ENCODE measurements at regions not wholly inside any gene's neighbourhood (a gene's known extent, or its start where the extent isn't known, plus 50 kb on each side); places are given as distances from the start of the nearest gene placed in this dataset.

DNA sequence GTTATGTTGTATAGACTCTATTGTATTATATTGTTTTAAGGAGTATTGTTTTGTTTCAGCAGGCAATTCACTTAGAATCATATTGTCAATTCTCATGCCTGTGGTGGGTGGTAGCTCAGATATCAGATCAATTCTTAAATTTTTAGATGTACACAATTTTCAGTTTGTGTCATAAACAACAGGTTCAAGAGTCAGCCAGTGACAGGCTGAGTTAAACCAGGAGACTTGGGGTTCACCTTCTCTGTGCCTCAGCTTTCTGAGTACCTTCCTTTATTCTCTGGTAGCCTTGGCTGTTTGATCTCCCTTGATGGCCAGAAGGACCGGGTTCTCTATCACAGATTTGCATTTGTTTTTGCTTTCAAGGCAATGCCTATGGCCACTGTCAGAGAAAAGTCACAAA is 199.9 kb upstream of the KCNMB2 start:
- TF ChIP-seq, protein P1, sequence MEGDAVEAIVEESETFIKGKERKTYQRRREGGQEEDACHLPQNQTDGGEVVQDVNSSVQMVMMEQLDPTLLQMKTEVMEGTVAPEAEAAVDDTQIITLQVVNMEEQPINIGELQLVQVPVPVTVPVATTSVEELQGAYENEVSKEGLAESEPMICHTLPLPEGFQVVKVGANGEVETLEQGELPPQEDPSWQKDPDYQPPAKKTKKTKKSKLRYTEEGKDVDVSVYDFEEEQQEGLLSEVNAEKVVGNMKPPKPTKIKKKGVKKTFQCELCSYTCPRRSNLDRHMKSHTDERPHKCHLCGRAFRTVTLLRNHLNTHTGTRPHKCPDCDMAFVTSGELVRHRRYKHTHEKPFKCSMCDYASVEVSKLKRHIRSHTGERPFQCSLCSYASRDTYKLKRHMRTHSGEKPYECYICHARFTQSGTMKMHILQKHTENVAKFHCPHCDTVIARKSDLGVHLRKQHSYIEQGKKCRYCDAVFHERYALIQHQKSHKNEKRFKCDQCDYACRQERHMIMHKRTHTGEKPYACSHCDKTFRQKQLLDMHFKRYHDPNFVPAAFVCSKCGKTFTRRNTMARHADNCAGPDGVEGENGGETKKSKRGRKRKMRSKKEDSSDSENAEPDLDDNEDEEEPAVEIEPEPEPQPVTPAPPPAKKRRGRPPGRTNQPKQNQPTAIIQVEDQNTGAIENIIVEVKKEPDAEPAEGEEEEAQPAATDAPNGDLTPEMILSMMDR (IDR thresholded peaks at IDR 0.05) = no peak
- Histone ChIP-seq H3K4me1 (no peaks in the 10 kb centered on the region), H3K27me3 (no peaks in the 10 kb centered on the region), H3K36me3 (no peaks in the 10 kb centered on the region), H3K9me3 (no peaks in the 10 kb centered on the region), H3K4me3 (no peak overlapping the region), H3K27ac (no peak overlapping the region)
- no peak for ATAC-seq
- intact Hi-C loops (cut with DNase I) = no loop called here
- DNase-seq = no peak

DNA sequence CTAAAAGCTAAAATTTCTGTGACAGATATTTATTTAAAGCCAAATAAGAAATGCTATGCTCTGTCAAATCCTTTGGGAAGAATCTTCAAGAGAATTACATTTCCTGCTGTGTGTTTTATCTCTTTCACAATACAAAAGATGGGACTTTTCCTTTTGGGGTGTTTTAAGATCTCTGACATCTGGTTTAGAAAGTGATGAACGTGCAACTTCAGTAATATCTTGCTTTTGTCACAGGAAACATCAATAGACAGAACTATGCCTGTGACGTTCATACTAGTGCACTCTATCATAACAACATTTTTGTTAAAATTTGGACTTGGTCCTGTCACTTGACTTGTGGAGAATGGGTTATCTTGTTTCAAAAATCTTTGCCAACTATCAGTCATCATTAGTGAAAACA is 195.7 kb upstream of the KCNMB2 start:
- TF ChIP-seq, protein P1 (IDR thresholded peaks at IDR 0.05) = no peak
- no peaks in the 10 kb centered on the region for H3K9me3 ChIP-seq
- H3K27ac ChIP-seq = no peak overlapping the region
- no peaks in the 10 kb centered on the region for H3K27me3 ChIP-seq
- DNase-seq (no peak), ATAC-seq (no peak)
- no peak overlapping the region for H3K4me3 ChIP-seq
- H3K4me1 ChIP-seq = no peaks in the 10 kb centered on the region
- H3K36me3 ChIP-seq = no peaks in the 10 kb centered on the region
- intact Hi-C loops (cut with DNase I) = no loop called here

DNA sequence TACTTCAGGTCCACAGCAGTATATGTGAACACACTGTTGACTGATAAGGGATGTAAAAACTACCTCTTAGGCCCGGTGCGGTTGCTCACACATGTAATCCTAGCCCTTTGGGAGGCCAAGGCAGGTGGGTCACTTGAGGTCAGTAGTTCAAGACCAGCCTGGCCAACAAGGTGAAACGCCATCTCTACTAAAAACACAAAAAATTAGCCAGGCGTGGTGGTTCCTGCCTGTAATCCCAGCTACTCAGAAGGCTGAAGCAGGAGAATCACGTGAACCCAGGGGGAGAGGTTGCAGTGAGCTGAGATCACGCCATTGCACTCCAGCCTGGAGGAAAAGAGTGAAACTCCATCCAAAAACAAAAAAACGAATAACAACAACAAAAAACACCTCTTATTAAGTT is 194.6 kb upstream of the KCNMB2 start:
- no peaks in the 10 kb centered on the region for H3K9me3 ChIP-seq
- H3K4me3 ChIP-seq = no peak overlapping the region
- TF ChIP-seq, protein P1 (IDR thresholded peaks at IDR 0.05) = no peak
- no peak overlapping the region for H3K27ac ChIP-seq
- DNase-seq = no peak
- intact Hi-C loops (cut with DNase I) = no loop called here
- no peaks in the 10 kb centered on the region for H3K27me3 ChIP-seq
- no peak for ATAC-seq
- no peaks in the 10 kb centered on the region for H3K4me1 ChIP-seq
- no peaks in the 10 kb centered on the region for H3K36me3 ChIP-seq

DNA sequence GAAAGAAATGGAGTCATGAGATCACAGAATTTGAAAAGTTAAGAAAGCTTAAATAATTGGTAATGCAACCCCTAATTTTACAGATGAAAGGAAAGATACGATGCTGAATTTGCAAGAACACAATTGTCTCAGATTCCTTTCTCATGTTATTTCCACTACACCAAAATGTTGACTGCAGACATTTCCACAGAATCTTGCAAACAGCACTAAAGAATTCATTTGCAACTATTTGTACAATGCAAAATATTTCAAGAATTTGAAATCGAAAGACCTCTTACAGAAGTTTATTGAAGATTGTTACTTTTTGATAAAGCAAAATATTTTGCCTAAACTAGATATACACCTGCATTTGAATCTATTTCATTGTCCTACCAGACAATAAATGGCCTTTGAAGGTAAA is 194.1 kb upstream of the KCNMB2 start:
- H3K9me3 ChIP-seq = no peaks in the 10 kb centered on the region
- H3K27ac ChIP-seq = no peak overlapping the region
- TF ChIP-seq, protein P1 (IDR thresholded peaks at IDR 0.05) = no peak
- H3K36me3 ChIP-seq = no peaks in the 10 kb centered on the region
- no peaks in the 10 kb centered on the region for H3K27me3 ChIP-seq
- ATAC-seq (no peak), DNase-seq (no peak)
- H3K4me3 ChIP-seq = no peak overlapping the region
- intact Hi-C loops (cut with DNase I) = no loop called here
- H3K4me1 ChIP-seq = no peaks in the 10 kb centered on the region

DNA sequence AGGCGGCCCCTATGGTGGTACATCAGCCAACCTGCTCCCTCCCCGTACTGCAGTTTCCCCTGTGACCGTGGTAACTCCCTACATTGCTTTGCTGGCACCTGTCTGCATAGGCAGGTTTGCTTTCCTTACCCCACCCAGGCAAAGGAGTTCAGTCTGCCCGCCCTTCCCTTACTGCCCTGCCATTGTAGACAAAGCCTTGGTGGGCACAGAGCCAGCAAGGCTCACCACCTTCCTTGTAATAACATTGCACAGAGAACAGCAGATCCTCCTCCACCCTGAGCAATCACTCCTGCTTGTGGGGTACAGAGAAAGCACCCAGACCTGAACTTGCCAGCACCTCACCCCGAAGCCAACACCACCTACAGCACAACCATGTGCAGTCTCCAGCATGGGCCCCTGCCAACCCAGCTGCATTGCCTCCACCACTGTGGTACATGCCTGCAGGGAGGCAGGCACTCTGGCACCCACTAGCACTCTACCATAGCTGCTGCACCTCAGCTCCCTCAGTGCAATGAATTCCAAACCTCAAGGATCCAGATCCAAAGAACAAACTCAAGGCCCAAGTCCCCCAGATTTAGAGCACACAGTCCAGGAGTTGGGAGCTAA is 192.7 kb upstream of the KCNMB2 start:
- no peak overlapping the region for H3K4me3 ChIP-seq
- no peaks in the 10 kb centered on the region for H3K36me3 ChIP-seq
- no peaks in the 10 kb centered on the region for H3K9me3 ChIP-seq
- no peak for DNase-seq
- TF ChIP-seq, protein P1 (IDR thresholded peaks at IDR 0.05) = no peak
- no peak for ATAC-seq
- intact Hi-C loops (cut with DNase I) = no loop called here
- no peaks in the 10 kb centered on the region for H3K27me3 ChIP-seq
- no peaks in the 10 kb centered on the region for H3K4me1 ChIP-seq
- no peak overlapping the region for H3K27ac ChIP-seq
